HAP-1 (cell line): ENCODE measurements at regions not wholly inside any gene's neighbourhood (a gene's known extent, or its start where the extent isn't known, plus 50 kb on each side); places are given as distances from the start of the nearest gene placed in this dataset.

Experiments
- DNase-seq, 2 experiments: peaks; one replicate each; pipeline ENCODE4 v3.0.0-alpha.2; 2016 to 2020; ENCODE audit warnings: low spot score in 2 of 2
- H3K27me3 ChIP-seq: fragments of 250-450 bp; sonication (Bioruptor Pico); 2 replicates; pipeline ENCODE4 v1.5.1; 2020; ENCODE audit warnings: low read depth, mild to moderate bottlenecking, moderate library complexity
- H3K36me3 ChIP-seq: fragments of 250-450 bp; sonication (Bioruptor Pico); replicated peaks from 2 replicates; pipeline ENCODE4 v1.5.1; 2020; ENCODE audit warnings: mild to moderate bottlenecking
- H3K4me1 ChIP-seq: fragments of 250-450 bp; sonication (Bioruptor Pico); 2 replicates; pipeline ENCODE4 v1.5.1; 2020; ENCODE audit warnings: mild to moderate bottlenecking
- H3K4me3 ChIP-seq: fragments of 250-450 bp; sonication (Bioruptor Pico); 2 replicates; pipeline ENCODE4 v1.5.1; 2020; ENCODE audit warnings: mild to moderate bottlenecking, moderate library complexity
- H3K9me3 ChIP-seq: fragments of 250-450 bp; sonication (Bioruptor Pico); 2 replicates; pipeline ENCODE4 v1.5.1; 2020; ENCODE audit warnings: mild to moderate bottlenecking, moderate library complexity
- in situ Hi-C: fragments of 300-500 bp; cut with MboI; formaldehyde crosslinking; loops from 3 replicates; pipeline ENCODE4 v1.14.3; 2020; ENCODE audit warnings: low sequenced_read_pairs, inconsistent platforms, mixed read lengths

DNA sequence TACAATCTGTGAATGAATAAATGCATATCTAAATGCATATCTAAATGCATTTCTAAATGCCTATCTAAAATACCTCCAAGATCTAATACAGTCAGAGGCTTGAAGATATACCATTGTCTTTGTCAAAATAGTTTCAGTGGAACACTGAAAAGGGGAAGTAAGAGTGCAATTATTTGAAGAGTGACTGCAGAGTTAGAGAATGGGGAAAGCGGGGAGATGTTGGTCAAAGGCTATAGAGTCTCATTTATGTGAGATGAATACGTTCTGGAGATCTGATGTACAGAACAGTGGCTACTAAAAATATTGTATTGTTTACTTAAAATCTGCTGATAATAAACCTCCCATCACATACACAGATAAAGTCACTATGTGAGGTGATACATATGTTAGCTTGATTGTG, 1126.2 kb upstream of the CDH9 start:
- no peak overlapping the region for H3K4me3 ChIP-seq
- no peaks in the 10 kb centered on the region for H3K9me3 ChIP-seq
- H3K4me1 ChIP-seq = no peaks in the 10 kb centered on the region
- H3K36me3 ChIP-seq = no peaks in the 10 kb centered on the region; the same call in 1 of the 2 replicates
- no peaks in the 10 kb centered on the region for H3K27me3 ChIP-seq
- DNase-seq = no peak
- in situ Hi-C loops = no loop called here

GRCh38 chr5:28156981-28157380, 1118.6 kb upstream of the CDH9 start:
- in situ Hi-C loops = no loop called here
- H3K4me1 ChIP-seq = no peaks in the 10 kb centered on the region

DNA sequence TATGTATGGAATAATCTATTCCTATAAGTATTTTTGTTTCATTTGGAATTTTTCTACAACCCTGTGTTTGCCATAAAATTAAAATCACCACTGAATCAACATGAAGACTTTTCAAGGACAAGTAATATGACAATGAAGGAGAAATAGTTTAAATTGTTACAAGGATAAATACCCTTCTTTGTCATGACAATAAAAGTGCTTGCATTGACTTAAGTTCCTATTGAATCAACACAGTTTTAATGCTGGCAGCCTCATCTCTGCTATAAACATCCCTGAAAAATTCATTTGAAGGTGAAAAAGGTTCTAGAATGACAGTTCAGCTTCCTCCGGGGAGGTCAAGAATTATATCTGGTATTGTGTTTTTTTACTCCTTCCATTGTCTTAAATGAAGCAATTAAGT, 1105.1 kb upstream of the CDH9 start:
- no peak overlapping the region for H3K4me3 ChIP-seq
- peaks cover 4% of the 10 kb centered on the region for H3K4me1 ChIP-seq
- no peaks in the 10 kb centered on the region for H3K36me3 ChIP-seq
- in situ Hi-C loops = no loop called here
- no peaks in the 10 kb centered on the region for H3K27me3 ChIP-seq
- peak in 1 of 2 experiments; percentile 63 for DNase-seq
- no peaks in the 10 kb centered on the region for H3K9me3 ChIP-seq

More at GRCh38 chr5:28156981-28157380, 1118.6 kb upstream of the CDH9 start:
- no peak for DNase-seq
- no peaks in the 10 kb centered on the region; the same call in 1 of the 2 replicates for H3K36me3 ChIP-seq
- no peak overlapping the region for H3K4me3 ChIP-seq
- H3K27me3 ChIP-seq = no peaks in the 10 kb centered on the region
- no peaks in the 10 kb centered on the region for H3K9me3 ChIP-seq

- no peaks in the 10 kb centered on the region for H3K9me3 ChIP-seq
- in situ Hi-C loops = no loop called here
- DNase-seq = peak in 1 of 2 experiments; percentile 39
- 0 out of 2 replicates have a peak, but pooled peaks cover 2% of the 10 kb centered on the region for H3K4me1 ChIP-seq
- H3K36me3 ChIP-seq = no peaks in the 10 kb centered on the region
- no peaks in the 10 kb centered on the region for H3K27me3 ChIP-seq
- no peak overlapping the region for H3K4me3 ChIP-seq
Observed at GRCh38 chr5:28132151-28132550, 1093.8 kb upstream of the CDH9 start.

GRCh38 chr5:28117691-28118090, 1079.3 kb upstream of the CDH9 start:
- no peaks in the 10 kb centered on the region for H3K4me1 ChIP-seq
- no peak overlapping the region for H3K4me3 ChIP-seq
- DNase-seq = no peak
- H3K9me3 ChIP-seq = no peaks in the 10 kb centered on the region
- no peaks in the 10 kb centered on the region for H3K36me3 ChIP-seq
- in situ Hi-C loops = no loop called here
- H3K27me3 ChIP-seq = no peaks in the 10 kb centered on the region

DNA sequence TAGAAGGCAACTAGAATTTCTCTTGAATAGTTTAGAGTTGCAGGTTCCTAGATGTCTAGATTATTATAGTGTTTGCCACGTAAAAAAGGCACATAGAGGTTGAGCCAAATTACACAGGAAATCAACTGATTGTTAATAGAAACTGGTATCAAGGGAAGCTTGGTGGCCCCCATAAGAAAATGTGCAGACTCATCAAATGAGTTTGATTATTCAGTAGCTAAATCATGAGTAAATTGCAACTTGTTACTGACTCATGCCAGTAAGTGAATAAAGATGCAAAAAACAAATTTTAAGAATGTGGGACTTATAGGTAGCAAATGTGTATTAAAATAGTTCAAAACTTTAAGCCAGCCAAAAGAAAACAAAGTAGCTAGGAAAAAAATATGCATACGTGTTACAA, 1078.9 kb upstream of the CDH9 start:
- H3K27me3 ChIP-seq = no peaks in the 10 kb centered on the region
- H3K36me3 ChIP-seq = no peaks in the 10 kb centered on the region
- H3K9me3 ChIP-seq = no peaks in the 10 kb centered on the region
- DNase-seq = no peak
- in situ Hi-C loops = no loop called here
- no peaks in the 10 kb centered on the region for H3K4me1 ChIP-seq
- no peak overlapping the region for H3K4me3 ChIP-seq

DNA sequence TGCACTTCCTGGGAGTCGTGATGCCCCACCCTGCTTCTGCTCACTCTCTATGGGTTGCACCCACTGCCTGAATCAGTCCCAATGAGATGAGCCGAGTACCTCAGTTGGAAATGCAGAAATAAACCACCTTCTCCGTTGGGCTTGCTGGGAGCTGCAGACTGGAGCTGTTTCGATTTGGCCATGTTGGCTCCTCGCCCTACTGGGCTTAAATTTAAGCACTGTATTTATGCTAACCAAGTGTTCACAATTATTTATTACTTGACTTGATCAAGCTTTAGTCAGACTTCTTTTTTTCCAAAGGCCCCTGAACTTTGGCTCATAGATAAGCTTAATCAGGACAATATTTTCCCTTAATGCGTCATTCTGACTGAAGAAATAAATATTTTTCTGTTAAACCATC, 1072.4 kb upstream of the CDH9 start:
- no peaks in the 10 kb centered on the region for H3K27me3 ChIP-seq
- no peaks in the 10 kb centered on the region for H3K4me1 ChIP-seq
- DNase-seq = no peak
- H3K4me3 ChIP-seq = no peak overlapping the region
- no peaks in the 10 kb centered on the region for H3K9me3 ChIP-seq
- in situ Hi-C loops = no loop called here
- no peaks in the 10 kb centered on the region for H3K36me3 ChIP-seq

GRCh38 chr5:28104080-28104479, 1065.7 kb upstream of the CDH9 start:
- H3K36me3 ChIP-seq = no peaks in the 10 kb centered on the region
- H3K27me3 ChIP-seq = no peaks in the 10 kb centered on the region
- H3K4me3 ChIP-seq = no peak overlapping the region
- in situ Hi-C loops = no loop called here
- H3K9me3 ChIP-seq = no peaks in the 10 kb centered on the region
- DNase-seq = no peak
- H3K4me1 ChIP-seq = no peaks in the 10 kb centered on the region

- H3K4me3 ChIP-seq = no peak overlapping the region
- no peaks in the 10 kb centered on the region for H3K4me1 ChIP-seq
- H3K36me3 ChIP-seq = no peaks in the 10 kb centered on the region
- no peaks in the 10 kb centered on the region for H3K27me3 ChIP-seq
- in situ Hi-C loops = no loop called here
- H3K9me3 ChIP-seq = no peaks in the 10 kb centered on the region
- DNase-seq = no peak
Observed at GRCh38 chr5:28084069-28084468, 1045.7 kb upstream of the CDH9 start.

DNA sequence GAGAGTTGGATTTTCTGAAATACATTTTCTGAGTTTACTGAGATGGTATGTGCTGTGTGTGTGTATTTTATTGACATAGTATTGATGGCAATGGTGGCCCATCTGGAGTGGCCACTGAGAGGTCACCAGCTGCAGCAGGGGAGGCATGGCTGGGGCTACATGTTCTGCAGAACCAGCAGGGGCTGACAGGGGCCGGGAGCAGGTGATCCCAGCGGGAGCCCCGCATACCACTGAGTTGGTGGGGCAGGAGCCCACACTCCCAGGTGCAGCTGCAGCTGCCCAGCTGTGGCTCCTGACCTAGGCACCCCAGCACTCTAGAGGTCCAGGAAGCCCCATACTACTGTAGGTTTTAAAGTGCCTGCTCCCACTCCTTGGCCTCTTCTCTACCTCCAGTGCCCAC, 1044.2 kb upstream of the CDH9 start:
- DNase-seq = no peak
- H3K9me3 ChIP-seq = no peaks in the 10 kb centered on the region
- in situ Hi-C loops = no loop called here
- no peaks in the 10 kb centered on the region for H3K27me3 ChIP-seq
- no peak overlapping the region for H3K4me3 ChIP-seq
- H3K4me1 ChIP-seq = no peaks in the 10 kb centered on the region
- H3K36me3 ChIP-seq = no peaks in the 10 kb centered on the region

DNA sequence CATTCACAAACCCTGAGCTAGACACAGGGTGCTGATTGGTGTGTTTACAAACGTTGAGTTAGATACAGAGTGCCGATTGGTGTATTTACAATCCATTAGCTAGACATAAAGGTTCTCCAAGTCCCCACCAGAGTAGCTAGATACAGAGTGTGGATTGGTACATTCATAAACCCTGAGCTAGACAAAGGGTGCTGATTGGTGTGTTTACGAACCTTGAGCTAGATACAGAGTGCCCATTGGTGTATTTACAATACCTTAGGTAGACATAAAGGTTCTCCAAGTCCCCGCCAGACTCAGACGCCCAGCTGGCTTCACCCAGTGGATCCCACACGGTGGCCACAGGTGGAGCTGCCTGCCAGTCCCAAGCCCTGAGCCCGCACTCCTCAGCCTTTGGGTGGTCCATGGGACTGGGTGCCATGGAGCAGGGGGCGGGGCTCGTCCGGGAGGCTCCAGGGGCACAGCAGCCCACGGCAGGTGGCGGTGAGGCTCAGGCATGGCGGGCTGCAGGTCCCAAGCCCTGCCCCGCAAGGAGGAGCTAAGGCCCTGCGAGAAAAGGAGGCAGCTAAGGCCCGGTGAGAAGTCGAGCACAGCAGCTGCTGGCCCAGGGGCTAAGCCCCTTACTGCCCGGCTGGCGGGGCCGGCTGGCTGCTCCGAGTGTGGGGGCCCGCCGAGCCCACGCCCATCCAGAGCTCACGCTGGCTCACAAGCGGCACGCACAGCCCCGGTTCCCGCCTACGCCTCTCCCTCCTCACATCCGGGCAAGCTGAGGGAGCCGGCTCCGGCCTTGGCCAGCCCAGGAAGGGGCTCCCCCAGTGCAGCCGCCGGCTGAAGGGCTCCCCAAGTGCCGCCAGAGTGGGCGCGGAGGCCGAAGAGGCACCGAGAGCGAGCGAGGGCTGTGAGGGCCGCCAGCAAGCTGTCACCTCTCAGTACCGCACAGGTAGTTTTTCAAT, 1039.2 kb upstream of the CDH9 start:
- no peaks in the 10 kb centered on the region for H3K9me3 ChIP-seq
- in situ Hi-C loops = no loop called here
- DNase-seq = no peak
- H3K4me3 ChIP-seq = no peak overlapping the region
- H3K36me3 ChIP-seq = no peaks in the 10 kb centered on the region
- H3K4me1 ChIP-seq = no peaks in the 10 kb centered on the region
- no peaks in the 10 kb centered on the region for H3K27me3 ChIP-seq

DNA sequence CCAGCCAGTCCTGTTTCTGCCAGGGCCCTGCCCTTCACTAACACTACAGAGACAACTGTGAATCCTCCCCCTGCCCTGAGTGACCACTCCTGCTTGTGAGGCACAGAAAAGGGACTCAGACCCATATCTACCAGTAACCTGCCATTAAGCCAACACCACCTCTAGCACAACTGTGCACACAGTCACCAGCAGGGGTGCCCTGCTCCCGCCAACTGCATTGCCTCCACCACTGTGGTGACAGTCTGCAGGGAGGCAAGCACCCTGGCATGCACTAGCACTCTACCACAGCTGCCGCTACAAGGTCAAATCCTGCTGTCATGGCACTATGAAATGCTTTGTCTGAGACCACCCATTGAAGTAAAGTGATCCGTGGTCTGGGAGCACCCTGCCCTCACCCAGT, 1028.5 kb upstream of the CDH9 start:
- Histone ChIP-seq H3K9me3 (no peaks in the 10 kb centered on the region), H3K4me3 (no peak overlapping the region), H3K4me1 (no peaks in the 10 kb centered on the region), H3K27me3 (no peaks in the 10 kb centered on the region), H3K36me3 (no peaks in the 10 kb centered on the region)
- in situ Hi-C loops = no loop called here
- no peak for DNase-seq

DNA sequence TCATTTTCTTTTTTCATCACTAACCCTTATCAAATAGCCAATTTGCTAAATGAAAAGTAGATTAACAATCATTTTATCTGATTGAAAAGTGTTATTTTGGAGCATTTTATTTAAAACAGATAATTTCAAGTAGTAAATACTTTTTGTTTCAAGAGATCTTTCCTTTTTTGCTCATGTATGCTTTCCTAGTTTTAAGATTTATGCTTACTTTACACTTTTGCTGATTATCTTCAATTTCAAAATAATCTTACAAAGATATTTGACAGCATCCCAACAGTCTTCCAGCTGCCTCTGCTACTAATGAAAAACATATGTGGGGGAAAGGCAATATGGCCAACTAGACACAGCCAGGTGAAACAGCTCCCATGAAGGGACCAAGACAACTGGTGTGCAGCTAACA, 1027.3 kb upstream of the CDH9 start:
- Histone ChIP-seq H3K27me3 (no peaks in the 10 kb centered on the region), H3K4me1 (no peaks in the 10 kb centered on the region), H3K36me3 (no peaks in the 10 kb centered on the region), H3K9me3 (no peaks in the 10 kb centered on the region), H3K4me3 (no peak overlapping the region)
- in situ Hi-C loops = no loop called here
- DNase-seq = no peak

- H3K4me1 ChIP-seq = no peaks in the 10 kb centered on the region
- peaks cover 6% of the 10 kb centered on the region for H3K9me3 ChIP-seq
- in situ Hi-C loops = no loop called here
- DNase-seq = no peak
- H3K27me3 ChIP-seq = no peaks in the 10 kb centered on the region
- no peak overlapping the region for H3K4me3 ChIP-seq
- H3K36me3 ChIP-seq = no peaks in the 10 kb centered on the region
Observed at GRCh38 chr5:28046596-28046995, 1008.2 kb upstream of the CDH9 start.
